A549 (cell line): ENCODE measurements at regions not wholly inside any gene's neighbourhood (a gene's known extent, or its start where the extent isn't known, plus 50 kb on each side); places are given as distances from the start of the nearest gene placed in this dataset.

Experiments used
- BCL3 ChIP-seq: fragments of >200 bp; sonication (Bioruptor Twin); formaldehyde crosslinking; IDR thresholded peaks from 3 replicates; pipeline ENCODE4 v1.6.1; 2016
- BHLHE40 ChIP-seq: IDR thresholded peaks from 2 replicates; pipeline ENCODE4 v1.6.1; 2012; ENCODE audit warnings: low read depth, low read length, inconsistent platforms
- CHD2 ChIP-seq: fragments of 150-350 bp; IDR thresholded peaks from 2 replicates; pipeline ENCODE4 v1.6.1; 2014; ENCODE audit warnings: low read length; ENCODE audit not compliant: partially characterized antibody
- CHD4 ChIP-seq: fragments of 200-600 bp; sonication (generic); IDR thresholded peaks from 2 replicates; pipeline ENCODE4 v1.6.1; 2016; ENCODE audit warnings: antibody characterized with exemption, mild to moderate bottlenecking, borderline replicate concordance
- EP300 ChIP-seq, 2 experiments: fragments of >200 bp; sonication (Bioruptor Twin); formaldehyde crosslinking; IDR thresholded peaks; 2 replicates in 1 of 2; 3 replicates in 1 of 2; pipeline ENCODE4 v1.6.1; 2016 to 2017
- MAFK ChIP-seq: fragments of 450-650 bp; IDR thresholded peaks from 2 replicates; pipeline ENCODE4 v1.6.1; 2014; ENCODE audit not compliant: partially characterized antibody
- MAX ChIP-seq: IDR thresholded peaks from 2 replicates; pipeline ENCODE4 v1.6.1; 2012
- MYC ChIP-seq: IDR thresholded peaks from 2 replicates; pipeline ENCODE4 v1.6.1; 2012; ENCODE audit warnings: mild to moderate bottlenecking, inconsistent platforms, low read length, improper control_type of control experiment, borderline replicate concordance
- POLR2A ChIP-seq: IDR thresholded peaks from 2 replicates; pipeline ENCODE4 v1.6.1; 2012; ENCODE audit warnings: mild to moderate bottlenecking, low read length
- REST ChIP-seq: fragments of 200-600 bp; sonication (generic); IDR thresholded peaks from 2 replicates; pipeline ENCODE4 v1.6.1; 2016; ENCODE audit warnings: antibody characterized with exemption, mild to moderate bottlenecking, moderate library complexity
- SMC3 ChIP-seq: fragments of >200 bp; sonication (Bioruptor Twin); formaldehyde crosslinking; IDR thresholded peaks from 3 replicates; pipeline ENCODE4 v1.6.1; 2018; ENCODE audit warnings: inconsistent platforms
- ZC3H11A ChIP-seq: fragments of 450-650 bp; IDR thresholded peaks from 2 replicates; pipeline ENCODE4 v1.6.1; 2014; ENCODE audit warnings: antibody characterized with exemption, mild to moderate bottlenecking
- TF ChIP-seq, protein P1 (sequence below): fragments of >200 bp; sonication (Bioruptor Twin); formaldehyde crosslinking; IDR thresholded peaks from 3 replicates; pipeline ENCODE4 v1.5.1; 2016
- TF ChIP-seq, protein P2 (sequence below): fragments of 150-350 bp; IDR thresholded peaks from 2 replicates; pipeline ENCODE4 v1.6.1; 2014; ENCODE audit warnings: low read depth, mild to moderate bottlenecking, low read length

DNA sequence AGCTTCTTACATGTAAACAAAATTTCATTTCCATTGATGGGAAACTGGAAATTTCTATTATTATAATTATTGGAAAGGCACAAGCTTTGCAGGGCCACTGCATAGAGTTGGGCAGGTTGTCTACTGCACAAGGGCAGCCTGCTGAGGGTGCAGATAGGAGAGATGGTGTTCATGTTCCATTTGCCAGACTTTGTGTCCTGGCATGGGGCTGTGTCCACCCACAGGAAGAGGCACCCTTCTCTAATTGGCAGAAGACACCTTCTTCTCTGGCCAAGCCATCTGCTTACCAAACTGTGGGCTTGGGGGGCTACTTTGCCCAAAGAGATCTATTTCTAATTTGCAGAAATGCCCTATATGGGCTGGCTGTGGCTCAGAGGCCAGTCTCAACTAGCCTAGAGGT lies 140.7 kb downstream of the GATB start:
- TF ChIP-seq, protein P1, sequence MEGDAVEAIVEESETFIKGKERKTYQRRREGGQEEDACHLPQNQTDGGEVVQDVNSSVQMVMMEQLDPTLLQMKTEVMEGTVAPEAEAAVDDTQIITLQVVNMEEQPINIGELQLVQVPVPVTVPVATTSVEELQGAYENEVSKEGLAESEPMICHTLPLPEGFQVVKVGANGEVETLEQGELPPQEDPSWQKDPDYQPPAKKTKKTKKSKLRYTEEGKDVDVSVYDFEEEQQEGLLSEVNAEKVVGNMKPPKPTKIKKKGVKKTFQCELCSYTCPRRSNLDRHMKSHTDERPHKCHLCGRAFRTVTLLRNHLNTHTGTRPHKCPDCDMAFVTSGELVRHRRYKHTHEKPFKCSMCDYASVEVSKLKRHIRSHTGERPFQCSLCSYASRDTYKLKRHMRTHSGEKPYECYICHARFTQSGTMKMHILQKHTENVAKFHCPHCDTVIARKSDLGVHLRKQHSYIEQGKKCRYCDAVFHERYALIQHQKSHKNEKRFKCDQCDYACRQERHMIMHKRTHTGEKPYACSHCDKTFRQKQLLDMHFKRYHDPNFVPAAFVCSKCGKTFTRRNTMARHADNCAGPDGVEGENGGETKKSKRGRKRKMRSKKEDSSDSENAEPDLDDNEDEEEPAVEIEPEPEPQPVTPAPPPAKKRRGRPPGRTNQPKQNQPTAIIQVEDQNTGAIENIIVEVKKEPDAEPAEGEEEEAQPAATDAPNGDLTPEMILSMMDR, result no peak
- TF ChIP-seq POLR2A (no peak), SMC3 (no peak), EP300 (IDR thresholded peaks at IDR 0.05) (no peak), MAX (no peak), REST (no peak), BCL3 (no peak), CHD4 (no peak), CHD2 (no peak), BHLHE40 (no peak), ZC3H11A (no peak), MAFK (no peak), MYC (no peak)
- TF ChIP-seq, protein P2, sequence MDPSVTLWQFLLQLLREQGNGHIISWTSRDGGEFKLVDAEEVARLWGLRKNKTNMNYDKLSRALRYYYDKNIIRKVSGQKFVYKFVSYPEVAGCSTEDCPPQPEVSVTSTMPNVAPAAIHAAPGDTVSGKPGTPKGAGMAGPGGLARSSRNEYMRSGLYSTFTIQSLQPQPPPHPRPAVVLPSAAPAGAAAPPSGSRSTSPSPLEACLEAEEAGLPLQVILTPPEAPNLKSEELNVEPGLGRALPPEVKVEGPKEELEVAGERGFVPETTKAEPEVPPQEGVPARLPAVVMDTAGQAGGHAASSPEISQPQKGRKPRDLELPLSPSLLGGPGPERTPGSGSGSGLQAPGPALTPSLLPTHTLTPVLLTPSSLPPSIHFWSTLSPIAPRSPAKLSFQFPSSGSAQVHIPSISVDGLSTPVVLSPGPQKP, result no peak
